SK-N-SH treated with all-trans-retinoic acid at 6 μM for 48 hours (cell line): ENCODE measurements at regions not wholly inside any gene's neighbourhood (a gene's known extent, or its start where the extent isn't known, plus 50 kb on each side); places are given as distances from the start of the nearest gene placed in this dataset.

Source experiments
- ATAC-seq: fragments of 200-7000 bp; cut with Tn5 transposase; 3 replicates; pipeline ENCODE4 v1.9.1; 2020; ENCODE audit warnings: mild to moderate bottlenecking, moderate library complexity
- ARNTL ChIP-seq: fragments of 450-650 bp; formaldehyde crosslinking; IDR thresholded peaks from 2 replicates; pipeline ENCODE4 v1.5.0; 2020; ENCODE audit warnings: low read depth, mild to moderate bottlenecking, moderate library complexity, borderline replicate concordance
- CREB5 ChIP-seq: fragments of 250-450 bp; sonication (Bioruptor Pico); IDR thresholded peaks from 2 replicates; pipeline ENCODE4 v1.5.1; 2020; ENCODE audit warnings: low read depth, mild to moderate bottlenecking, moderate library complexity
- CSDC2 ChIP-seq: fragments of 250-450 bp; sonication (Bioruptor Pico); IDR thresholded peaks from 2 replicates; pipeline ENCODE4 v1.5.0; 2020; ENCODE audit warnings: mild to moderate bottlenecking, moderate library complexity
- CSRNP3 ChIP-seq: fragments of 250-450 bp; sonication (Bioruptor Pico); IDR thresholded peaks from 2 replicates; pipeline ENCODE4 v1.5.1; 2021; ENCODE audit warnings: mild to moderate bottlenecking, moderate library complexity
- ESRRG ChIP-seq: fragments of 250-450 bp; sonication (Bioruptor Pico); IDR thresholded peaks from 2 replicates; pipeline ENCODE4 v1.6.1; 2021; ENCODE audit warnings: mild to moderate bottlenecking
- GLIS3 ChIP-seq: fragments of 250-450 bp; sonication (Bioruptor Pico); IDR thresholded peaks from 2 replicates; pipeline ENCODE4 v1.5.0; 2020; ENCODE audit warnings: mild to moderate bottlenecking, moderate library complexity
- OSR1 ChIP-seq: fragments of 250-450 bp; sonication (Bioruptor Pico); IDR thresholded peaks from 2 replicates; pipeline ENCODE4 v1.8.0; 2022; ENCODE audit warnings: moderate library complexity, mild to moderate bottlenecking, inconsistent platforms
- POU6F1 ChIP-seq: fragments of 250-450 bp; sonication (Bioruptor Pico); IDR thresholded peaks from 2 replicates; pipeline ENCODE4 v1.8.0; 2021; ENCODE audit warnings: low read depth, mild to moderate bottlenecking, moderate library complexity, borderline replicate concordance
- PPARA ChIP-seq: fragments of 250-450 bp; sonication (Bioruptor Pico); IDR thresholded peaks from 2 replicates; pipeline ENCODE4 v1.5.0; 2020; ENCODE audit warnings: mild to moderate bottlenecking, borderline replicate concordance
- SNAI2 ChIP-seq: fragments of 250-450 bp; sonication (Bioruptor Pico); IDR thresholded peaks from 2 replicates; pipeline ENCODE4 v1.5.0; 2020; ENCODE audit warnings: mild to moderate bottlenecking, moderate library complexity
- TCF4 ChIP-seq: fragments of 250-450 bp; sonication (Bioruptor Pico); IDR thresholded peaks from 2 replicates; pipeline ENCODE4 v1.8.0; 2021; ENCODE audit warnings: mild to moderate bottlenecking, moderate library complexity, borderline replicate concordance
- TOX ChIP-seq: fragments of 250-450 bp; sonication (Bioruptor Pico); IDR thresholded peaks from 2 replicates; pipeline ENCODE4 v1.8.0; 2021; ENCODE audit warnings: mild to moderate bottlenecking, moderate library complexity, borderline replicate concordance
- TSHZ2 ChIP-seq: fragments of 250-450 bp; sonication (Bioruptor Pico); IDR thresholded peaks from 2 replicates; pipeline ENCODE4 v1.5.0; 2020; ENCODE audit warnings: mild to moderate bottlenecking, moderate library complexity
- ZC3H10 ChIP-seq: fragments of 250-450 bp; sonication (Bioruptor Pico); IDR thresholded peaks from 2 replicates; pipeline ENCODE4 v1.5.1; 2021; ENCODE audit warnings: mild to moderate bottlenecking, moderate library complexity
- ZFP3 ChIP-seq: fragments of 250-450 bp; sonication (Bioruptor Pico); IDR thresholded peaks from 2 replicates; pipeline ENCODE4 v1.5.0; 2020; ENCODE audit warnings: mild to moderate bottlenecking, moderate library complexity
- ZFP30 ChIP-seq: fragments of 450-650 bp; formaldehyde crosslinking; IDR thresholded peaks from 2 replicates; pipeline ENCODE4 v1.5.0; 2022; ENCODE audit warnings: mild to moderate bottlenecking, moderate library complexity
- ZNF565 ChIP-seq: fragments of 450-650 bp; formaldehyde crosslinking; conservative IDR thresholded peaks from 2 replicates; pipeline ENCODE4 v1.5.0; 2020; ENCODE audit warnings: low read depth, mild to moderate bottlenecking, moderate library complexity
- ZNF8 ChIP-seq: fragments of 450-650 bp; formaldehyde crosslinking; IDR thresholded peaks from 2 replicates; pipeline ENCODE4 v1.5.0; 2020; ENCODE audit warnings: mild to moderate bottlenecking, moderate library complexity

- no peak for ATAC-seq
- no peak for TF ChIP-seq CSDC2 (CRISPR knock-in tag)
- no peak for TF ChIP-seq TOX (CRISPR knock-in tag)
- no peak for TF ChIP-seq ZFP3 (CRISPR knock-in tag)
- TF ChIP-seq ZNF565 (CRISPR knock-in tag): no peak
- TF ChIP-seq ZNF8 (CRISPR knock-in tag): no peak
- TF ChIP-seq CREB5: no peak
- no peak for TF ChIP-seq OSR1
- TF ChIP-seq TCF4 (CRISPR knock-in tag): no peak
- no peak for TF ChIP-seq POU6F1 (CRISPR knock-in tag)
- TF ChIP-seq ARNTL (CRISPR knock-in tag): no peak
These were observed 212.3 kb downstream of the TFAP2A start for GRCh38 chr6:10202581-10202980.

GRCh38 chr6:10201606-10202510, 213.0 kb downstream of the TFAP2A start:
- no peak for ATAC-seq
- TF ChIP-seq CREB5 (no peak), CSDC2 (CRISPR knock-in tag) (no peak), SNAI2 (CRISPR knock-in tag) (no peak), ARNTL (CRISPR knock-in tag) (no peak), ZNF565 (CRISPR knock-in tag) (no peak), GLIS3 (CRISPR knock-in tag) (no peak), TCF4 (CRISPR knock-in tag) (no peak), ZC3H10 (no peak), PPARA (no peak), ZNF8 (CRISPR knock-in tag) (no peak), TSHZ2 (CRISPR knock-in tag) (no peak), OSR1 (no peak), ESRRG (CRISPR knock-in tag) (no peak), ZFP30 (no peak), TOX (CRISPR knock-in tag) (no peak), ZFP3 (CRISPR knock-in tag) (no peak), CSRNP3 (CRISPR knock-in tag) (no peak), POU6F1 (CRISPR knock-in tag) (no peak)
